GM18907 (cell line): ENCODE measurements at regions not wholly inside any gene's neighbourhood (a gene's known extent, or its start where the extent isn't known, plus 50 kb on each side); places are given as distances from the start of the nearest gene placed in this dataset.

Source experiments
- ATAC-seq: cut with Tn5 transposase; IDR thresholded peaks from one replicate; pipeline ENCODE4 v1.9.1; 2021; ENCODE audit warnings: mild to moderate bottlenecking, moderate library complexity; ENCODE audit not compliant: unreplicated experiment

GRCh38 chr1:170267317-170267716 is 121.6 kb downstream of the NTMT2 start:
- ATAC-seq = no peak

- ATAC-seq = no peak
Measured at GRCh38 chr1:170271430-170272161, 125.8 kb downstream of the NTMT2 start.

- ATAC-seq = no peak
Measured at GRCh38 chr1:170273291-170274130, 127.8 kb downstream of the NTMT2 start.

- ATAC-seq = no peak
Measured at GRCh38 chr1:170274131-170274501, 128.4 kb downstream of the NTMT2 start.

GRCh38 chr1:170277985-170278384 is 132.2 kb downstream of the NTMT2 start:
- ATAC-seq = no peak

- ATAC-seq = no peak
Measured at GRCh38 chr1:170284016-170284415, 138.3 kb downstream of the NTMT2 start.

GRCh38 chr1:170284512-170284911 is 138.8 kb downstream of the NTMT2 start:
- no peak for ATAC-seq

- ATAC-seq = no peak
Measured at GRCh38 chr1:170284951-170285350, 139.2 kb downstream of the NTMT2 start.

GRCh38 chr1:170288155-170288554 is 142.4 kb downstream of the NTMT2 start:
- ATAC-seq = no peak

- no peak for ATAC-seq
Measured at GRCh38 chr1:170290276-170290675, 144.5 kb downstream of the NTMT2 start.

- ATAC-seq = no peak
Measured at GRCh38 chr1:170290991-170291390, 145.2 kb downstream of the NTMT2 start.

- no peak for ATAC-seq
Measured at GRCh38 chr1:170291516-170291915, 145.8 kb downstream of the NTMT2 start.

- ATAC-seq = no peak
Measured at GRCh38 chr1:170296211-170296610, 150.5 kb downstream of the NTMT2 start.

GRCh38 chr1:170296642-170297041 is 150.9 kb downstream of the NTMT2 start:
- no peak for ATAC-seq

GRCh38 chr1:170301596-170301995 is 155.8 kb downstream of the NTMT2 start:
- ATAC-seq = no peak

- ATAC-seq = no peak
Measured at GRCh38 chr1:170303034-170303433, 157.3 kb downstream of the NTMT2 start.

GRCh38 chr1:170305777-170306512 is 160.2 kb downstream of the NTMT2 start:
- no peak for ATAC-seq

- ATAC-seq = no peak
Measured at GRCh38 chr1:170306513-170306910, 160.8 kb downstream of the NTMT2 start.

GRCh38 chr1:170306948-170307347 is 161.2 kb downstream of the NTMT2 start:
- no peak for ATAC-seq

GRCh38 chr1:170307426-170307825 is 161.7 kb downstream of the NTMT2 start:
- no peak for ATAC-seq

- ATAC-seq = no peak
Measured at GRCh38 chr1:170309389-170310013, 163.7 kb downstream of the NTMT2 start.
